ENCODE measurements at regions not wholly inside any gene's neighbourhood (a gene's known extent, or its start where the extent isn't known, plus 50 kb on each side); places are given as distances from the start of the nearest gene placed in this dataset.

DNA sequence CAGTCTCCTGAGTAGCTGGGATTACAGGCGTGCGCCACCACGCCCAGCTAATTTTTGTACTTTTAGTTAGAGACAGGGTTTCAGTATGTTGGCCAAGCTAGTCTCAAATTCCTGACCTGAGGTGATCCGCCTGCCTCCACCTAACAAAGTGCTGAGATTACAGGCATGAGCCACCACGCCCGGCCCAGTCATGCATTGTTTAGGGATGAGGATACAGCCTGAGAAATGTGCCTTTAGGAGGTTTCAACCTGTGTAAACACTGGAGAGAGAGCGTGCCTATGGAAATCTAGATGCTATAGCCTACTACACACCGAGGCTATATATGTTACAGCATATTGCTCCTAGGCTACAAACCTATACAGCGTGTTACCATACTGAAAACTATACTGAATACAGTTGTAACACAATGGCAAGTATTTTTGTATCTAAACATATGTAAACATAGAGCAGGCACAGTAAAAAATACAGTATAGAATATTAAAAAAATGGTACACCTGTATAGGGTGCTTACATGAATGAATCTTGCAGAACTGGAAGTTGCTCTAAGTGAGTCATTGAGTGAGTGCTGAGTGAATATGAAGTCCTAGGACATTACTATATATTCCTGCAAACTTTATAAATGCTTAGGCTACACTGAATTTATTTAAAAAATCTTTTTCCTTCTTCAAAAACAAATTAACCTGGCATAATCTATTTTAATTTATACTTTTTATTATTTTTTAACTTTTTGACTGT, 588.2 kb upstream of the ADGRL3 start:
- H3K4me3 ChIP-seq (ENCODE audit: low read depth, low read length), result no peak overlapping the region
- in situ Hi-C loops (cut with HindIII; ENCODE audit: low sequenced_read_pairs), result no loop called here
- TF ChIP-seq, protein P1, sequence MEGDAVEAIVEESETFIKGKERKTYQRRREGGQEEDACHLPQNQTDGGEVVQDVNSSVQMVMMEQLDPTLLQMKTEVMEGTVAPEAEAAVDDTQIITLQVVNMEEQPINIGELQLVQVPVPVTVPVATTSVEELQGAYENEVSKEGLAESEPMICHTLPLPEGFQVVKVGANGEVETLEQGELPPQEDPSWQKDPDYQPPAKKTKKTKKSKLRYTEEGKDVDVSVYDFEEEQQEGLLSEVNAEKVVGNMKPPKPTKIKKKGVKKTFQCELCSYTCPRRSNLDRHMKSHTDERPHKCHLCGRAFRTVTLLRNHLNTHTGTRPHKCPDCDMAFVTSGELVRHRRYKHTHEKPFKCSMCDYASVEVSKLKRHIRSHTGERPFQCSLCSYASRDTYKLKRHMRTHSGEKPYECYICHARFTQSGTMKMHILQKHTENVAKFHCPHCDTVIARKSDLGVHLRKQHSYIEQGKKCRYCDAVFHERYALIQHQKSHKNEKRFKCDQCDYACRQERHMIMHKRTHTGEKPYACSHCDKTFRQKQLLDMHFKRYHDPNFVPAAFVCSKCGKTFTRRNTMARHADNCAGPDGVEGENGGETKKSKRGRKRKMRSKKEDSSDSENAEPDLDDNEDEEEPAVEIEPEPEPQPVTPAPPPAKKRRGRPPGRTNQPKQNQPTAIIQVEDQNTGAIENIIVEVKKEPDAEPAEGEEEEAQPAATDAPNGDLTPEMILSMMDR (IDR thresholded peaks at IDR 0.05; ENCODE audit: low read depth, low read length, missing control alignments), result no peak
- DNase-seq (ENCODE audit: low read depth), result no peak

DNA sequence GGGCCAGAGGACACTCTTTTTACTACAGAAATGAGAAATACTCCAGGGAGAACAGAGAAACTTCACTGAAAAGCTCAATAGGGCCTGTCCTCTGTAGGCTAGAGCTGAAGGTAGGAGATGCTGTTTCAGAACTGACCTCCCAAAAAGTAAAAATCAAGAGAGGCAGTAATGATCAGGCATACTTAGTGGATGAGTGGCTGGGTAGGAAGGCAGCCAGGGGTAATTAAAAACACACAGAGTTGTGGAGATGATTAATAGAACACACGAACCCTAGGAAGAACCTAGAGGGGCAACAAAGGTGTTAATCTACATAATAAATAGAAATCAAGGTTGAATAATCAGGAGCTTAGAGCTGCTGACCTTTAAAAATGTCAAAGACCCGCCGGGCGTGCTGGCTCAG, 582.4 kb upstream of the ADGRL3 start:
- TF ChIP-seq, protein P1 (IDR thresholded peaks at IDR 0.05; ENCODE audit: low read depth, low read length, missing control alignments), result no peak
- H3K4me3 ChIP-seq (ENCODE audit: low read depth, low read length), result no peak overlapping the region
- no peak for DNase-seq (ENCODE audit: low read depth)
- in situ Hi-C loops (cut with HindIII; ENCODE audit: low sequenced_read_pairs), result no loop called here

DNA sequence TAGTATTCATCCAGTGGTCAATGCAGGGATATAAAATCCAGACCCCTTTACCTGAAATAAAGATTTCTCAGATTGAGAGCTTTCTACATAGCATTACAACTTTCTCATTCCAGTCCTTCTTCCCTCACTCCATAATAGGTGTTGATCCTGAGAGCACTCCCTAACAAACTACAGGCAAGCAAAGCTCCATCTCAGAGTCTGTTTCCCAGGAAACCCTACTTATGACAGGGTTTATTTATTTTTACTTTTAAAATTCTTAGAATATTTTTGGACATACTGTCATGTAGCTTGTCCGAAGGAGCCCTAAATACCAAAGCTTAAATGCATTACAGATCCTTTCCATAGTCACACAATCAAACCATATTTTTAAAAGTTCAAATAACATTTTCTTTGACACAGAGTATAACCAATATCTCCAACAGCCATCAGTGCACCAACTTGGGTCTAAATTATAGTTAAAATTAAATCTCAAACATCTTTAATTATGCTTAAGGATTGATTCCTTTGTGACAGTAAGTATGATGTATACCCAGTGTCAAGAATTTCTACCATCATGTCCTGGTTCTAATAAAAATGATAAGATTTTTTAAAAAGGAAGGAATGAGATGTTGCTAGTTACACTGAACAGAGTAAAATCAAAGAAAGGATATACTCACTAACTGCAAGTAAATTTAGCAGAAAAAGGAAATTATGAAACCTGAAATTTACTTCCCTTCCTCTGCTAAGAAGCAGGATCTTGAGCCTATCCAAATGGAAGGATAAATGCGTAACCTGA, 580.4 kb upstream of the ADGRL3 start:
- in situ Hi-C loops (cut with HindIII; ENCODE audit: low sequenced_read_pairs), result no loop called here
- H3K4me3 ChIP-seq (ENCODE audit: low read depth, low read length), result no peak overlapping the region
- TF ChIP-seq, protein P1 (IDR thresholded peaks at IDR 0.05; ENCODE audit: low read depth, low read length, missing control alignments), result no peak
- DNase-seq (ENCODE audit: low read depth), result no peak

DNA sequence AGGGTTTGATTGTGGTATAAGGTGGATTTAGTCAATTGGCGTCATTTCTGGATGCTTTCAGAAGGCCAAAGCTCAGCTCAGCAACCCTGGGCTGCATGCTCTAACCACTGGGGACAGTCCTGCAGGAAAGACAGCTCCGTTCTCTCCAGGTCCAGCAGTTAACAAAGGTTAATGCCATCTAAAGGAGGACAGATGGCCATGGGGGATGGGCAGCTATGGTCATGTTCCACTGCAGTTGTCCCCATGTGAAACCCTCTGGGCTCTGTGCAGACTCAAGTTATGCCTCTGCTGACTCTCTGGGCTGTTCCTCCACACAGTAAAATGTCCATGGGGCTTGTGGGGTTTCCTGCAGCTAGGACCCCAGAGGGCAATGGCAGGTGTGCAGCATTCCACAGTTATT, 562.1 kb upstream of the ADGRL3 start:
- in situ Hi-C loops (cut with HindIII; ENCODE audit: low sequenced_read_pairs), result no loop called here
- TF ChIP-seq, protein P1 (IDR thresholded peaks at IDR 0.05; ENCODE audit: low read depth, low read length, missing control alignments), result no peak

DNA sequence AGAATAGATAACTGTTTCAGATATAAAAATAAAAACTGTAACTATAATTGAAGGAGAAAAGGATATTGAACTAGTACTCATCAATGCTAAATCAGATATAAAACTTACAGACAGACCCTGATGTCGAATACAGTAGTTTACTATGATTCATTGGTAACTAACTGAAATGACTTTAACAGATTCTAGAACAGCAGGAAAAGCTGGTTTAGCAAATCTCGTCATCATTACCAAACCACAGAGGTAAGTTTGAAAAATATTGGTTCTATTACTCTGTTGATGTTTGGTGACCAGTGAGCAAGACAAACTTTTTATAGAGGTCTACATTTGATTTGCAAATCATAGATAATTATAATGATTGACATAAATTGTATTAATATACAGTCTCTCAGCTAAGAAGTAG, 551.4 kb upstream of the ADGRL3 start:
- in situ Hi-C loops (cut with HindIII; ENCODE audit: low sequenced_read_pairs), result no loop called here
- TF ChIP-seq, protein P1 (IDR thresholded peaks at IDR 0.05; ENCODE audit: low read depth, low read length, missing control alignments), result no peak
- no peak overlapping the region for H3K4me3 ChIP-seq (ENCODE audit: low read depth, low read length)
- no peak for DNase-seq (ENCODE audit: low read depth)

More for the DNA sequence above, 562.1 kb upstream of the ADGRL3 start:
- no peak for DNase-seq (ENCODE audit: low read depth)
- no peak overlapping the region for H3K4me3 ChIP-seq (ENCODE audit: low read depth, low read length)

DNA sequence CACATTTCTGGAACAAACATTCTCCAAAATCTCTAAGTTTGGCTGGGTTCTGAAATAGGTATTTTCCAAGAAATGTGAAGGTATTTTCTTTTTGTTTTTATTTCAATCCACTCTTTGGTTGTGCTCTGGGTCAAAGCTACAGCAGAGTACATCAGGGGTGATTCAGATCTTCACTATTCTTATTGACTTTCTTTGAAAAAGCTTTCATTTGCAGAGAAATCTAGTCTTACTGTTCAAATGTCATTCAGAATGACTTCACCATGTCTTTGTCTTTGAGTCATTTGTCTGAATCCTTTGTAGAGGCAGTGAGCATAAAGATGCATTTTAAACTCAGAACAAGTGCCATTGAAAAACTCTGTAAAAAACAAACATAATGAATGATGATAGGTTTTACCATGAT, 547.2 kb upstream of the ADGRL3 start:
- TF ChIP-seq, protein P1 (IDR thresholded peaks at IDR 0.05; ENCODE audit: low read depth, low read length, missing control alignments), result no peak
- in situ Hi-C loops (cut with HindIII; ENCODE audit: low sequenced_read_pairs), result no loop called here
- H3K4me3 ChIP-seq (ENCODE audit: low read depth, low read length), result no peak overlapping the region
- DNase-seq (ENCODE audit: low read depth), result no peak

All from astrocyte of the cerebellum (primary cell).